ELR (cell line): ENCODE measurements at regions not wholly inside any gene's neighbourhood (a gene's known extent, or its start where the extent isn't known, plus 50 kb on each side); places are given as distances from the start of the nearest gene placed in this dataset.

Source experiments
- DNase-seq: peaks from one replicate; pipeline ENCODE4 v3.0.0-alpha.2; 2015; ENCODE audit warnings: low read depth

GRCh38 chr5:173764332-173765028 is 123.7 kb upstream of the CPEB4 start:
- DNase-seq: peak; percentile 97

GRCh38 chr5:173765029-173765644 is 123.0 kb upstream of the CPEB4 start:
- no peak for DNase-seq

GRCh38 chr5:173765661-173766060 is 122.5 kb upstream of the CPEB4 start:
- no peak for DNase-seq

GRCh38 chr5:173767574-173768266 is 120.4 kb upstream of the CPEB4 start:
- no peak for DNase-seq

- no peak for DNase-seq
These were observed 119.8 kb upstream of the CPEB4 start for GRCh38 chr5:173768267-173768806.

GRCh38 chr5:173768891-173769290 is 119.3 kb upstream of the CPEB4 start:
- DNase-seq: no peak

GRCh38 chr5:173770637-173771036 is 117.5 kb upstream of the CPEB4 start:
- no peak for DNase-seq

GRCh38 chr5:173771121-173771724 is 116.9 kb upstream of the CPEB4 start:
- no peak for DNase-seq

- DNase-seq: no peak
These were observed 116.3 kb upstream of the CPEB4 start for GRCh38 chr5:173771725-173772383.

- no peak for DNase-seq
These were observed 115.6 kb upstream of the CPEB4 start for GRCh38 chr5:173772384-173773059.

- DNase-seq: no peak
These were observed 113.8 kb upstream of the CPEB4 start for GRCh38 chr5:173774271-173774761.

- DNase-seq: no peak
These were observed 112.6 kb upstream of the CPEB4 start for GRCh38 chr5:173775261-173776197.

- no peak for DNase-seq
These were observed 111.0 kb upstream of the CPEB4 start for GRCh38 chr5:173777149-173777548.

GRCh38 chr5:173777674-173778073 is 110.5 kb upstream of the CPEB4 start:
- DNase-seq: no peak

- DNase-seq: no peak
These were observed 109.9 kb upstream of the CPEB4 start for GRCh38 chr5:173778152-173778782.

GRCh38 chr5:173778784-173779304 is 109.3 kb upstream of the CPEB4 start:
- DNase-seq: peak; percentile 53

- DNase-seq: no peak
These were observed 107.6 kb upstream of the CPEB4 start for GRCh38 chr5:173780235-173781234.

GRCh38 chr5:173781432-173781815 is 106.7 kb upstream of the CPEB4 start:
- DNase-seq: peak; percentile 49
